CD14-positive monocyte (primary cell): ENCODE measurements at regions not wholly inside any gene's neighbourhood (a gene's known extent, or its start where the extent isn't known, plus 50 kb on each side); places are given as distances from the start of the nearest gene placed in this dataset.

Experiments
- DNase-seq, 3 donors: peaks; one replicate each; pipeline ENCODE4 v3.0.0-alpha.2; 2011 to 2022
- H2AFZ ChIP-seq: 2 replicates; pipeline ENCODE4 v1.6.0; 2012; ENCODE audit warnings: mild to moderate bottlenecking, low read depth, low read length, inconsistent platforms; ENCODE audit not compliant: insufficient read depth, poor library complexity, severe bottlenecking
- H3K27ac ChIP-seq, 2 donors: 1 replicate in 1 of 2; 2 replicates in 1 of 2; pipeline ENCODE4 v1.5.1; 2012 to 2013; ENCODE audit warnings: low read length in 2 of 2, control low read depth in 1 of 2, inconsistent platforms in 1 of 2, low read depth in 1 of 2, mild to moderate bottlenecking in 1 of 2
- H3K27me3 ChIP-seq, 2 donors: one replicate each; pipeline versions ENCODE4 v1.6.0 to v1.6.1; 2011 to 2013; ENCODE audit warnings: low read length in 2 of 2; ENCODE audit not compliant: control insufficient read depth in 2 of 2, insufficient read depth in 2 of 2
- H3K36me3 ChIP-seq, 2 donors: replicated peaks in 1 of 2; 1 replicate in 1 of 2; 2 replicates in 1 of 2; pipeline versions ENCODE4 v1.5.1 to v1.6.1; 2012 to 2013; ENCODE audit warnings: low read length in 2 of 2, control low read depth in 1 of 2, inconsistent platforms in 1 of 2, mild to moderate bottlenecking in 1 of 2; ENCODE audit not compliant: insufficient read depth in 2 of 2, control insufficient read depth in 1 of 2
- H3K4me1 ChIP-seq, 2 donors: 1 replicate in 1 of 2; 2 replicates in 1 of 2; pipeline versions ENCODE4 v1.5.1 to v1.6.1; 2012 to 2013; ENCODE audit warnings: low read length in 2 of 2, control low read depth in 1 of 2, inconsistent platforms in 1 of 2, mild to moderate bottlenecking in 1 of 2, moderate library complexity in 1 of 2; ENCODE audit not compliant: insufficient read depth in 2 of 2, control insufficient read depth in 1 of 2
- H3K4me2 ChIP-seq: replicated peaks from 2 replicates; pipeline ENCODE3; 2012; ENCODE audit warnings: low read length, moderate library complexity, mild to moderate bottlenecking; ENCODE audit not compliant: poor library complexity, severe bottlenecking; ENCODE audit errors: extremely low read depth
- H3K4me3 ChIP-seq, 3 experiments: fragments of 200-600 bp in 1 of 3; sonication (generic) in 1 of 3; replicated peaks in 1 of 3; 1 replicate in 2 of 3; 2 replicates in 1 of 3; pipeline ENCODE4 v1.5.1; 2011 to 2013; ENCODE audit warnings: low read length in 3 of 3, mild to moderate bottlenecking in 3 of 3, control low read depth in 2 of 3, low read depth in 2 of 3, inconsistent platforms in 1 of 3, moderate library complexity in 1 of 3
- H3K79me2 ChIP-seq: 2 replicates; pipeline ENCODE4 v1.6.0; 2012; ENCODE audit warnings: mild to moderate bottlenecking, control low read depth, inconsistent platforms, low read length, moderate library complexity; ENCODE audit not compliant: insufficient read depth
- H3K9ac ChIP-seq: 2 replicates; pipeline ENCODE4 v1.6.0; 2017; ENCODE audit warnings: low read length, mild to moderate bottlenecking; ENCODE audit not compliant: insufficient read depth, poor library complexity, severe bottlenecking
- H3K9me3 ChIP-seq, 2 donors: replicated peaks in 1 of 2; 1 replicate in 1 of 2; 2 replicates in 1 of 2; pipeline versions ENCODE4 v1.5.1 to v1.6.1; 2012 to 2013; ENCODE audit warnings: low read length in 2 of 2, control low read depth in 1 of 2; ENCODE audit not compliant: control insufficient read depth in 1 of 2, insufficient read depth in 1 of 2
- H4K20me1 ChIP-seq: 2 replicates; pipeline ENCODE4 v1.6.0; 2012; ENCODE audit warnings: mild to moderate bottlenecking, low read length, control low read depth, moderate library complexity; ENCODE audit not compliant: insufficient read depth
- H3K27ac Mint-ChIP-seq, 7 donors: one replicate each; pipeline ENCODE4 v1.8.0; 2020; ENCODE audit warnings: mild to moderate bottlenecking in 7 of 7, mixed read lengths in 7 of 7, moderate library complexity in 6 of 7, inconsistent platforms in 2 of 7
- H3K27me3 Mint-ChIP-seq, 3 donors: one replicate each; pipeline ENCODE4 v1.8.0; 2021 to 2022; ENCODE audit warnings: low read depth in 3 of 3, mild to moderate bottlenecking in 3 of 3, mixed read lengths in 3 of 3, moderate library complexity in 3 of 3, inconsistent platforms in 1 of 3
- H3K36me3 Mint-ChIP-seq, 2 donors: one replicate each; pipeline ENCODE4 v1.8.0; 2020; ENCODE audit warnings: mixed read lengths in 2 of 2, inconsistent platforms in 1 of 2, mild to moderate bottlenecking in 1 of 2
- H3K4me1 Mint-ChIP-seq: one replicate; pipeline ENCODE4 v1.8.0; 2020; ENCODE audit warnings: mild to moderate bottlenecking, mixed read lengths
- H3K4me3 Mint-ChIP-seq, 2 donors: one replicate each; pipeline ENCODE4 v1.8.0; 2020; ENCODE audit warnings: mild to moderate bottlenecking in 2 of 2, mixed read lengths in 2 of 2, moderate library complexity in 1 of 2
- H3K9me3 Mint-ChIP-seq, 7 donors: one replicate each; pipeline ENCODE4 v1.8.0; 2020 to 2022; ENCODE audit warnings: mixed read lengths in 7 of 7, mild to moderate bottlenecking in 6 of 7, moderate library complexity in 6 of 7, inconsistent platforms in 2 of 7
- CTCF ChIP-seq: fragments of 200-600 bp; IDR thresholded peaks from one replicate; pipeline ENCODE4 v1.8.0; 2022; ENCODE audit warnings: antibody characterized with exemption, mild to moderate bottlenecking
- WGBS: methylation state at CpG from one replicate; pipeline ENCODE4 v1.1.5; 2013; ENCODE audit warnings: missing lambda C conversion rate; ENCODE audit not compliant: insufficient coverage; 5-methylcytosine and 5-hydroxymethylcytosine counted together
- intact Hi-C, 2 donors: fragments of 100-400 bp; cut with micrococcal nuclease; formaldehyde crosslinking; loops; one replicate each; pipeline versions ENCODE4 v1.15.0 to v1.15.1; 2023

- Histone ChIP-seq H3K79me2 (no peaks in the 10 kb centered on the region), H3K9ac (no peak overlapping the region)
- 100% methylated on average over 1 of the region's 4 CpGs for WGBS
These were observed 59.1 kb upstream of the COL8A1 start for GRCh38 chr3:99579246-99579645.

GRCh38 chr3:99578339-99578970, 59.9 kb upstream of the COL8A1 start:
- peaks cover 0 to 1% (median 0%) of the 10 kb centered on the region in 3 donors for H3K27me3 Mint-ChIP-seq
- intact Hi-C loops: no loop called here
- no peaks in the 10 kb centered on the region for H3K27me3 ChIP-seq
- WGBS: no CpG with 5 or more reads among the region's 1 CpG
- no peaks in the 10 kb centered on the region for H4K20me1 ChIP-seq
- H2AFZ ChIP-seq: no peak overlapping the region
- no peaks in the 10 kb centered on the region for H3K36me3 ChIP-seq
- no peak overlapping the region for H3K4me3 ChIP-seq
- no peaks in the 10 kb centered on the region for H3K4me1 ChIP-seq
- no peak overlapping the region for H3K27ac Mint-ChIP-seq
- TF ChIP-seq CTCF: no peak
- no peak overlapping the region for H3K4me3 Mint-ChIP-seq
- no peaks in the 10 kb centered on the region for H3K4me1 Mint-ChIP-seq
- H3K9ac ChIP-seq: no peak overlapping the region
- H3K9me3 Mint-ChIP-seq: peaks cover 0 to 7% (median 2%) of the 10 kb centered on the region in 7 donors
- H3K27ac ChIP-seq: no peak overlapping the region
- no peak overlapping the region for H3K4me2 ChIP-seq
- H3K9me3 ChIP-seq: no peaks in the 10 kb centered on the region
- no peaks in the 10 kb centered on the region for H3K79me2 ChIP-seq
- DNase-seq: no peak
- H3K36me3 Mint-ChIP-seq: no peaks in the 10 kb centered on the region

More at GRCh38 chr3:99579246-99579645, 59.1 kb upstream of the COL8A1 start:
- H3K9me3 Mint-ChIP-seq: peaks cover 0 to 4% (median 2%) of the 10 kb centered on the region in 7 donors
- H3K36me3 Mint-ChIP-seq: no peaks in the 10 kb centered on the region
- Histone ChIP-seq H3K27me3 (no peaks in the 10 kb centered on the region), H3K9me3 (no peaks in the 10 kb centered on the region), H3K27ac (no peak overlapping the region), H2AFZ (no peak overlapping the region), H3K4me2 (no peak overlapping the region), H4K20me1 (no peaks in the 10 kb centered on the region), H3K36me3 (no peaks in the 10 kb centered on the region), H3K4me1 (no peaks in the 10 kb centered on the region), H3K4me3 (no peak overlapping the region)
- peaks cover 0 to 1% (median 0%) of the 10 kb centered on the region in 3 donors for H3K27me3 Mint-ChIP-seq
- no peaks in the 10 kb centered on the region for H3K4me1 Mint-ChIP-seq
- DNase-seq: no peak
- H3K27ac Mint-ChIP-seq: no peak overlapping the region
- intact Hi-C loops: no loop called here
- H3K4me3 Mint-ChIP-seq: no peak overlapping the region
- TF ChIP-seq CTCF: no peak
